HFFc6 (cell line): ENCODE measurements at regions not wholly inside any gene's neighbourhood (a gene's known extent, or its start where the extent isn't known, plus 50 kb on each side); places are given as distances from the start of the nearest gene placed in this dataset.

Experiments used
- DNase-seq: peaks from one replicate; pipeline ENCODE4 v3.0.0-alpha.2; 2018
- H3K27ac Mint-ChIP-seq: 2 replicates; pipeline ENCODE4 v1.8.0; 2020; ENCODE audit warnings: mild to moderate bottlenecking, mixed read lengths
- H3K27me3 Mint-ChIP-seq: 2 replicates; pipeline ENCODE4 v1.8.0; 2021; ENCODE audit warnings: mild to moderate bottlenecking, moderate library complexity, mixed read lengths; ENCODE audit not compliant: insufficient read depth
- H3K36me3 Mint-ChIP-seq: 2 replicates; pipeline ENCODE4 v1.8.0; 2021; ENCODE audit warnings: low read depth, mixed read lengths
- H3K4me1 Mint-ChIP-seq: 2 replicates; pipeline ENCODE4 v1.8.0; 2020; ENCODE audit warnings: low read depth, mixed read lengths
- H3K4me3 Mint-ChIP-seq: 2 replicates; pipeline ENCODE4 v1.8.0; 2020; ENCODE audit warnings: mild to moderate bottlenecking, moderate library complexity, mixed read lengths
- H3K9me3 Mint-ChIP-seq: 2 replicates; pipeline ENCODE4 v1.8.0; 2020; ENCODE audit warnings: mild to moderate bottlenecking, mixed read lengths
- TF ChIP-seq, protein P1 (sequence below): fragments of 200-600 bp; sonication (generic); IDR thresholded peaks from 2 replicates; pipeline ENCODE4 v1.5.0; 2021; ENCODE audit warnings: antibody characterized with exemption, mild to moderate bottlenecking

DNA sequence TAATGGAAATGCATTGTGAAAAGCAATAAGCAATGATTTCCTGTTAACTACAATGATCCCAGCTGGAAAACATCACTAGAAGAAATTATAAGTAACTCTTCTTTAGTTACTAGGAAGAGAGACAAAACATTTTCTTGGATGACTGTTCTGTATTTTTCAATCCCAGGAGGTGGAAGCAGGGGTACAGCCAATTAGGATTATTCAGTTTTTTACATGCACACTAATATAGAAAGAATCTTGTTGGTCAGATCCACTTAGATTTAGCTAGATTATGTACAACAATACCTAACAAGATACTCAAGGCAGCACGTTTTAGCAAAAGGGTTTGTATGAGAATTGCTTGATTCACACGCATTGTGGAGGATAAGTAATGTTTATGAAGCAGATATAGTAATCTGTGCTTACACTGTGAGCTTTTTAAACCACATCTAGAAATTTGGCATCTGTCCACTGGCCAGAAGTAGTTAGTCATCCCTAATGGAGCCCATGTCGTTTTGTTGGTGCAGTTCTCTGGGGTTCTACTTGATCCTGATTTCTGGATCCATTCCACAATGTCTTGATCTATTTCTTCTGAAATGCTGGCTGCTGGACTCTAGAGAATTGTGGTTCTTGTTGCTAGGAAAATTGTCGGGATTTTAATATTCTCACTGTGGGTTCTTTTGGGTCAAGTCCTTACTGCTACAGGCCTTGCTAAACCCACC is 199.7 kb downstream of the ADCYAP1 start:
- no peak for DNase-seq

DNA sequence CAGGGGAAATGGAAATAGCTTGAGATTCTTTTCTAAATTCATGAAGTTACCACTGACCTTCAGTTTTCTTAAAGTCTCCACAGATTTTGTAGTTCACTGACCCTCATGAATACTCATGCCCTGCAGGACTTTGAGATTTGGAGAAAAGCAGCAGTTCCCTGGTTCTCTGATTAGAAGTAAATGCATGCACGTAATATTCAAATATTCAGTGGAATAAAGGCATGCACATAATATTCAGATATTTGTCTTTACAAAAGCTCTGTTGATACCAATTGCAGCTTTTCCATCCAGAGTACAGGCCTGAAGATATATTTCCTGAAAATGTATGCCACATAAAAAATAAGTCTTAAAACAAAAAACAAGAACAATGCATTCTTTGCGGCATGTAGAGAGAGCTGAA is 219.8 kb downstream of the ADCYAP1 start:
- Mint-ChIP-seq H3K27ac (no peak overlapping the region), H3K36me3 (no peaks in the 10 kb centered on the region), H3K9me3 (peaks cover 53% of the 10 kb centered on the region), H3K27me3 (no peaks in the 10 kb centered on the region; the same call in 1 of the 2 replicates), H3K4me3 (no peak overlapping the region), H3K4me1 (no peaks in the 10 kb centered on the region)
- DNase-seq = no peak
- TF ChIP-seq, protein P1, sequence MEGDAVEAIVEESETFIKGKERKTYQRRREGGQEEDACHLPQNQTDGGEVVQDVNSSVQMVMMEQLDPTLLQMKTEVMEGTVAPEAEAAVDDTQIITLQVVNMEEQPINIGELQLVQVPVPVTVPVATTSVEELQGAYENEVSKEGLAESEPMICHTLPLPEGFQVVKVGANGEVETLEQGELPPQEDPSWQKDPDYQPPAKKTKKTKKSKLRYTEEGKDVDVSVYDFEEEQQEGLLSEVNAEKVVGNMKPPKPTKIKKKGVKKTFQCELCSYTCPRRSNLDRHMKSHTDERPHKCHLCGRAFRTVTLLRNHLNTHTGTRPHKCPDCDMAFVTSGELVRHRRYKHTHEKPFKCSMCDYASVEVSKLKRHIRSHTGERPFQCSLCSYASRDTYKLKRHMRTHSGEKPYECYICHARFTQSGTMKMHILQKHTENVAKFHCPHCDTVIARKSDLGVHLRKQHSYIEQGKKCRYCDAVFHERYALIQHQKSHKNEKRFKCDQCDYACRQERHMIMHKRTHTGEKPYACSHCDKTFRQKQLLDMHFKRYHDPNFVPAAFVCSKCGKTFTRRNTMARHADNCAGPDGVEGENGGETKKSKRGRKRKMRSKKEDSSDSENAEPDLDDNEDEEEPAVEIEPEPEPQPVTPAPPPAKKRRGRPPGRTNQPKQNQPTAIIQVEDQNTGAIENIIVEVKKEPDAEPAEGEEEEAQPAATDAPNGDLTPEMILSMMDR = no peak

More for the DNA sequence above, 199.7 kb downstream of the ADCYAP1 start:
- Mint-ChIP-seq H3K4me1 (no peaks in the 10 kb centered on the region), H3K27ac (no peak overlapping the region), H3K27me3 (no peaks in the 10 kb centered on the region), H3K4me3 (no peak overlapping the region), H3K36me3 (no peaks in the 10 kb centered on the region), H3K9me3 (peaks cover 38% of the 10 kb centered on the region)
- TF ChIP-seq, protein P1 = no peak

DNA sequence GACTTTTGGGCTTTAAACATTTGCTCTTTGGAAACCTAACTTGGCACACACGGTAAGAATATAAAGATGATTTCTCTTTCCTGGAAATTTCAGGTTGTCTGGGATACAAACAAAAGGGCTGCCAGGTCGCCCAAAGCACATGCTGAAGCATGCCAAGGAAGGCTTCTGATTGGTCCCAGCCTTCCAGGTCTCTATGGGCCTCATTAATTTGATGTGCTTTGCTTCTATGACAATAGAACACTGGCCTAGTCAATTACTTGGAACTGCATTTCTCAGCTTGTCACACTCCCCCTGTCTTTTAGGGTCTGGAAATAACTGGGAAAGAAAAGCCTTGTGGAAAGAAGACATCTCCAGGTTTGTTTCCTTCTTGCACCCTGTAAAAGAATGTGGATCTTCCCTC is 228.9 kb downstream of the ADCYAP1 start:
- no peaks in the 10 kb centered on the region for H3K36me3 Mint-ChIP-seq
- TF ChIP-seq, protein P1 = no peak
- H3K9me3 Mint-ChIP-seq = peaks cover 32% of the 10 kb centered on the region
- DNase-seq = no peak
- H3K27me3 Mint-ChIP-seq = no peaks in the 10 kb centered on the region
- H3K27ac Mint-ChIP-seq = no peak overlapping the region
- no peak overlapping the region for H3K4me3 Mint-ChIP-seq
- no peaks in the 10 kb centered on the region for H3K4me1 Mint-ChIP-seq

DNA sequence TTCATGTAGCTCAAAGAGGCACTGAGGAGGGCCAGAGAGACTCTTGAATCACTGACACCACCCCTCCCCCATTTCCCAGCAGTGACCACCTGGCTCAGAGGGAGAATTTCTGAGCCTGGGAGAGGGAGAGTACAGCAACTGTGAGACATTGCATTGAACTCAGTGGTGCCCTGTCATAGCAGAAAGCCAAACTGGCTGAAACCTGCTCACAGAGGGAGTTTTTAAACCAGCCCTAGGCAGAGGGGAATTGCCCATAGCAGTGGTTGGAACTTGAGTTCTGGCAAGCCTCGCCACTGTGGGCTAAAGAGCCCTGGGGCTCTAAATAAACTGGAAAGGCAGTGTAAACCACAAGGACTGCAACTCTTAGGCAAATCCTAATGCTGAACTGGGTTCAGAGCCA is 243.1 kb downstream of the ADCYAP1 start:
- H3K36me3 Mint-ChIP-seq = no peaks in the 10 kb centered on the region
- DNase-seq = no peak
- H3K4me1 Mint-ChIP-seq = no peaks in the 10 kb centered on the region
- TF ChIP-seq, protein P1 = no peak
- no peak overlapping the region for H3K27ac Mint-ChIP-seq
- no peaks in the 10 kb centered on the region for H3K27me3 Mint-ChIP-seq
- peaks cover 50% of the 10 kb centered on the region for H3K9me3 Mint-ChIP-seq
- no peak overlapping the region for H3K4me3 Mint-ChIP-seq

DNA sequence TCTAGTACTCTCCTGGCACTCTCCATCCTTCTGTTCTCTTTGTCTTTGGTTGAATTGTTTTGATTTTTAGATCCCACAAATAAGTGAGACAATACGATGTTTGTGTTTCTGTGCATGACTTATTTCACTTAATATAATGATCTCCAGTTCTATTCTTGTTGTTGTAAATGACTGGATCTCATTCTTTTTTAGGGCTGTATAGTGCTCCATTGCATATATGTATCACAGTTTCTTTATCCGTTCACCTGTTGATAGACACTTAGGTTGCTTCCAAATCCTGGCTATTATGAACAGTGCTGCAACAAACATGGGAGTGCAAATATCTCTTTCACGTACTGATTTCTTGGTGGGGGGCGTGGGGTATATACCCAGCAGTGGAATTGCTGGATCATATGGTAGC is 245.0 kb downstream of the ADCYAP1 start:
- H3K4me3 Mint-ChIP-seq = no peak overlapping the region
- no peak overlapping the region for H3K27ac Mint-ChIP-seq
- H3K4me1 Mint-ChIP-seq = no peaks in the 10 kb centered on the region
- H3K27me3 Mint-ChIP-seq = no peaks in the 10 kb centered on the region
- H3K9me3 Mint-ChIP-seq = peaks cover 42% of the 10 kb centered on the region
- TF ChIP-seq, protein P1 = no peak
- H3K36me3 Mint-ChIP-seq = no peaks in the 10 kb centered on the region
- no peak for DNase-seq
